ENCODE measurements at regions not wholly inside any gene's neighbourhood (a gene's known extent, or its start where the extent isn't known, plus 50 kb on each side); places are given as distances from the start of the nearest gene placed in this dataset.

- TF ChIP-seq TEAD4 (IDR thresholded peaks at IDR 0.05; ENCODE audit: low read depth, low read length): no peak
- TF ChIP-seq POLR2AphosphoS5 (IDR thresholded peaks at IDR 0.05; ENCODE audit: low read depth, low read length): no peak
These were observed 120.7 kb upstream of the VPREB1 start (continued) for GRCh38 chr22:22123960-22124278.
